ENCODE measurements at regions not wholly inside any gene's neighbourhood (a gene's known extent, or its start where the extent isn't known, plus 50 kb on each side); places are given as distances from the start of the nearest gene placed in this dataset.

- no peak for TF ChIP-seq POLR2AphosphoS5 (IDR thresholded peaks at IDR 0.05)
- TF ChIP-seq EP300 (IDR thresholded peaks at IDR 0.05; ENCODE audit: low read depth), result no peak
- no peak for TF ChIP-seq CTCF (IDR thresholded peaks at IDR 0.05)
- TF ChIP-seq POLR2A (IDR thresholded peaks at IDR 0.05), result no peak
Measured at GRCh38 chr15:79682285-79682684, 214.5 kb downstream of the MTHFS start.
